GM10248 (cell line): ENCODE measurements at regions not wholly inside any gene's neighbourhood (a gene's known extent, or its start where the extent isn't known, plus 50 kb on each side); places are given as distances from the start of the nearest gene placed in this dataset.

Experiments
- CTCF ChIA-PET: fragments of 300-600 bp; sonication (Branson Sonifier 250); formaldehyde crosslinking; extraction: SDS; loops from one replicate; lab custom pipeline; 2021; ENCODE audit warnings: antibody characterized with exemption; lab: Yijun Ruan, JAX
- POLR2A ChIA-PET: fragments of 350-650 bp; sonication (Branson Sonifier 250); formaldehyde crosslinking; extraction: SDS; loops from one replicate; lab custom pipeline; 2020; ENCODE audit warnings: antibody characterized with exemption; lab: Yijun Ruan, JAX
- DNase-seq: peaks from one replicate; pipeline ENCODE4 v3.0.0; 2012; ENCODE audit errors: extremely low spot score
- TF ChIP-seq, protein P1 (sequence below): IDR thresholded peaks from 2 replicates; pipeline ENCODE4 v1.5.1; 2012; ENCODE audit warnings: mild to moderate bottlenecking, low read depth; ENCODE audit errors: extremely low read depth, missing control alignments, control extremely low read depth

DNA sequence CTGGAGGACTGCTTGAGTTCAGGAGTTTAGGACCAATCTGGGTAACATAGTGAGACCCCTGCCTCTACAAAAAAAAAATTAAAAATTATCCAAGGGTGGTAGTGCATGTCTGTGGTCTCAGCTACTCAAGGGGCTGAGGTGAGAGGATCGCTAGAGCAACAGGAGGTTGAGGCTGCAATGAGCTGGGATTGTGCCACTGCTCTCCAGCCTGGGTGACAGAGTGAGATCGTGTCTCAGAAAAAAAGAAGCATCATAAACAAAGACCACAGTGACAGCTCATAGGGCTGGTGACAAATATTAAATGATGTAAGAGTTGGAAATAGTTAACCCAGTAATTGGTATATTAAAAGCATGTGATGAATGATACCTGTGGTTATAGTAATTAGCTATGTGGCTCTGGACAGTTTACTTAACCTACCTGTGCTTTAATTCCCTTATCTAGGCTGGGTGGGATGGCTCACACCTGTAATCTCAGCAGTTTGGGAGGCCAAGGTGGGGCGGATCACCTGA is 68.0 kb downstream of the GSC start:
- DNase-seq = no peak
- POLR2A ChIA-PET = no interaction called here
- CTCF ChIA-PET = interaction anchor here (2.1 kb wide), 1 partner anchor 11 kb away, joined by 9 read pairs; no protein-coding TSS in a partner anchor
- TF ChIP-seq, protein P1, sequence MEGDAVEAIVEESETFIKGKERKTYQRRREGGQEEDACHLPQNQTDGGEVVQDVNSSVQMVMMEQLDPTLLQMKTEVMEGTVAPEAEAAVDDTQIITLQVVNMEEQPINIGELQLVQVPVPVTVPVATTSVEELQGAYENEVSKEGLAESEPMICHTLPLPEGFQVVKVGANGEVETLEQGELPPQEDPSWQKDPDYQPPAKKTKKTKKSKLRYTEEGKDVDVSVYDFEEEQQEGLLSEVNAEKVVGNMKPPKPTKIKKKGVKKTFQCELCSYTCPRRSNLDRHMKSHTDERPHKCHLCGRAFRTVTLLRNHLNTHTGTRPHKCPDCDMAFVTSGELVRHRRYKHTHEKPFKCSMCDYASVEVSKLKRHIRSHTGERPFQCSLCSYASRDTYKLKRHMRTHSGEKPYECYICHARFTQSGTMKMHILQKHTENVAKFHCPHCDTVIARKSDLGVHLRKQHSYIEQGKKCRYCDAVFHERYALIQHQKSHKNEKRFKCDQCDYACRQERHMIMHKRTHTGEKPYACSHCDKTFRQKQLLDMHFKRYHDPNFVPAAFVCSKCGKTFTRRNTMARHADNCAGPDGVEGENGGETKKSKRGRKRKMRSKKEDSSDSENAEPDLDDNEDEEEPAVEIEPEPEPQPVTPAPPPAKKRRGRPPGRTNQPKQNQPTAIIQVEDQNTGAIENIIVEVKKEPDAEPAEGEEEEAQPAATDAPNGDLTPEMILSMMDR = no peak

DNA sequence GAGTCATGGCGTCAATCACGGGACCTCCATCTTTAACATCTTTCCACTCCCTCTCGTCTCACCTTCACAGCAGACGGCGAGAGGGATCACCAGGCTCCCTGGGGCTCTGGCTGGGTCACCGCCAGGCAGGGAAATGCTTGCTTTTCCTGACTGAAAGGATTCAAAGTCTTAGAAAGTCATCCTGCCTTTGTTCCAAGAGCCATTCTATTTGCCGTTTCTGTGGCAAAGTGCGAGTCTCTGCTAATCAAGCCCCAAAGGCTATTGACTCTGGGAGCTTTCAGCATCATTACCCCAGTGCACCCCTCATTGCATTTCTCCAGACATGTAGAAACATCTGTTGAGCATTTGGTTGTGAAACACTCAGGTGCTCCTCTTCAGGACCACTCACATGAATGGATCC is 69.6 kb downstream of the GSC start:
- no peak for DNase-seq
- ChIA-PET CTCF (no interaction called here), POLR2A (no interaction called here)
- TF ChIP-seq, protein P1 = no peak

DNA sequence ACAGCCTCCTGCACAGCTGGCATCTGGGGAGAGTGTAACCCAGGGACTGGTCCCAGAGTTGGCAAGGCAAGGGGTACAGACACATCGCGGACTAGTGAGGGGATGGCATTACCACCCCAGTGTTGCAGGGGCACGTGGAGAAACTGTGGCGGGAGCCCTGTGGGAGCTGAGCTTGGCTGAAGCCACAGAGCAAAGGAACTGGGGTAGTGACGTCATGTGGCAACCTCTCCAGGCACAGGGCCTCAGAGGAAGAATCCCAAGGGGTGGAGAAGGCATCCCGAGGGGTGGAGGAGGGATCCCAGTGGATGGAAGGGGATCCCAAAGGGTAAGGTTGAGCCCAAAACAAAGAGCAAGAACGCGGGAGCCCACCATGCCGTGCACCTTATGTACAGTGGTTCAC is 70.1 kb downstream of the GSC start:
- ChIA-PET CTCF (interaction anchor here (2.5 kb wide), 1 partner anchor 10 kb away, joined by 10 read pairs; no protein-coding TSS in a partner anchor), POLR2A (no interaction called here)
- DNase-seq = no peak
- TF ChIP-seq, protein P1 = no peak

DNA sequence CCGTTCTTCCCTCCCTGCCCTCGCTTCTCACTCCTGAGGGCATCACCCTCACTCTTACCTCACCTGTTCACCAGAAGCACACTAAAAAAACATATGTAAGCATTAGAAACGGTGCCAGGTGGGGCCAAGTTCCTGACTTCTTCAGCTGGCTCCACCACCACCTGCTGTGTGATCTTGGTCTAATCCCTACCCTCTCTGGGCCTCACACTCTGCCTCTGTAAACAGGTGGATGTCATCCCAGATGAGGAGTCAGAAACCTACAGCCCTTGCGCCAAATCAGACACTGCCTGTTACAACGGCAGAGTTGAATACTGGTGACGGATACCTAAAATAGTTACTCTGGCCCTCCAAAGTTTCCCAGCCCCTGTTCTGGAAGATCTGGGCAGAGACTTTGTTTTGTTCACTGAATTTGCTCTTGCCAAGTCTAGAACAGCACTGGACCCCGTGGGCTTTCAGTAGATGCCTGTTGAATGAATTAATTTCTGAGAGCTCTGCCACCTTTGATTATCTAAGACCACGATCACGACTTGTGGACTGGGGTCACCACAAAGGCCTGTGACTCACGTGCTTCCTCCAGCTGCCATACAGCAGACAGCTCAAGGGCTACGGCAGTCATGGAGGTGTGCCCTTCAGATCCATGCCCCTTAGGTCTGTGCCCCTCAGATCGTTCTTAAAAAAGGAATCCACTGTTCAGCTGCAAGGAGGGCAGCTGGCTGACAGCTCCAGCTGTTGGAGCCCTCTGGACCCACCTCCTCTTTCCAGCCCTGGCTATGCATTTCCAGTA is 71.9 kb downstream of the GSC start:
- ChIA-PET POLR2A (no interaction called here), CTCF (interaction anchor here (2.5 kb wide), 1 partner anchor 8 kb away, joined by 10 read pairs; no protein-coding TSS in a partner anchor)
- TF ChIP-seq, protein P1 = no peak
- no peak for DNase-seq

DNA sequence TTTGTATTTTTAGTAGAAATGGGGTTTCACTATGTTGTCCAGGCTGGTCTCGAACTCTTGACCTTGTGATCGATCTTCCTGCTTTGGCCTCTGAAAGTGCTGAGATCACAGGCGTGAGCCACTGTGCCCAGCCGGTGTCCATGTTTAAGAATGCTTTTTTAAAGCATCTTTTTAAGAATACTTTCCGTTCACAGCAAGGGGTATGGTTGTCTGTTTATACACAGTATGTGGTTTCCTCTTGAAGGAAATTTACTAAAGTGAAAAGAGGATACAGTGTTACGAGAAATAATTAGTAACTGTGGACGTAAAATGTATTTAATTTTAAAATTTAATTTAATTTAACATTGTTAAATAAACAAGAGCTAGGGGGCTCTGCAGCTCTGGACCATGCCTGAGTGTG is 73.4 kb downstream of the GSC start:
- POLR2A ChIA-PET = no interaction called here
- TF ChIP-seq, protein P1 = no peak
- CTCF ChIA-PET = interaction anchor here (1.1 kb wide), 1 partner anchor 115 kb away, joined by 3 read pairs; no protein-coding TSS in a partner anchor
- DNase-seq = no peak

DNA sequence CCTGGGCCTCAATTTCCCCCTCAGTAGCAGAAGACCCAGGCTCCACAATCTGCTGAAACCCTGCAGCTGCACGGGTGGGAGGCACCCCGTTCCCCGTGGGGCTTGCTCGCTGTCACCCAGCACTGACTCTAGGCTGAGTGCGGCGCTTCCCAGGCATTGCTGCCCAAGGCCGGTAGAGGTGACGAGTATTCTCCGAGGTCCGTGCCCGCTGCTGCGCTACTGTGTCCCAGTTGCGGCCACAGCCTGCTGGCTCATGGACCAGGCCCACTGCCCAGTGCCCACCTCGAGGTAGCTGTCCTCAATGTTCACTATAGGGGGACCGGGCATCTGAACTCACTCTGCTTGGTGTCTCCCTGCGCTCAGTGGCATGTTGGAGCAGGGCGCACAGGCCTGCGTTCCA is 74.7 kb downstream of the GSC start:
- DNase-seq = no peak
- POLR2A ChIA-PET = no interaction called here
- CTCF ChIA-PET = interaction anchor here (1.5 kb wide), 1 partner anchor 12 kb away, joined by 3 read pairs; no protein-coding TSS in a partner anchor
- TF ChIP-seq, protein P1 = no peak
